ENCODE measurements at regions not wholly inside any gene's neighbourhood (a gene's known extent, or its start where the extent isn't known, plus 50 kb on each side); places are given as distances from the start of the nearest gene placed in this dataset.

- Histone ChIP-seq H3K9me3 (ENCODE audit: low read length) (no peaks in the 10 kb centered on the region), H3K4me1 (ENCODE audit: insufficient read depth, low read length) (no peaks in the 10 kb centered on the region), H3K27me3 (ENCODE audit: insufficient read depth, low read length) (peaks cover 2% of the 10 kb centered on the region)
These were observed 50.7 kb upstream of the ADRA1D start for GRCh38 chr20:4299773-4300172.

DNA sequence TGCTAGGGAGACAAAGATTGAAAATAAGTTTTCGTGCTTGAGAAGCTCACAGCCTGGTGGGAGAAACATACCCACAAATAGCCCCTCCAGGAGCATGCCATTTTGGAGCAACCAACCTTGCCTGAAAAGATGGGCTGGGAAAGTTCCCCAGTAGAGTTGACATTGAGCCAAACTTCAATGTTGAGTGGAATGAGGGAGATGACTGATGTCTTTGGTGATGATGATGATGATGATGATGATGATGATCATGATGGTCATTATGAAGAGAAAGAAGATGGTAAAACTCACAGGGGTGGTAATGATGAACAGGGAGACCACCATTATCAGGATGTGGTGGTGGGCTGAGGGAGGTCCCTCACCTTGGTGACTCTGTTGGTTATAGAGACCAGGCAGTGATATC is 50.1 kb upstream of the ADRA1D start:
- no peak overlapping the region for H2AFZ ChIP-seq (ENCODE audit: low read depth, low read length)
- no peaks in the 10 kb centered on the region for H3K36me3 ChIP-seq (ENCODE audit: insufficient read depth, low read length)
- no peaks in the 10 kb centered on the region for H3K4me1 ChIP-seq (ENCODE audit: insufficient read depth, low read length)
- H3K27me3 ChIP-seq (ENCODE audit: insufficient read depth, low read length) = peaks cover 2% of the 10 kb centered on the region
- H3K9me3 ChIP-seq (ENCODE audit: low read length) = no peaks in the 10 kb centered on the region
- H3K4me3 ChIP-seq (ENCODE audit: low read length) = no peak overlapping the region

More at GRCh38 chr20:4299773-4300172, 50.7 kb upstream of the ADRA1D start:
- no peak overlapping the region for H3K4me3 ChIP-seq (ENCODE audit: low read length)
- H3K36me3 ChIP-seq (ENCODE audit: insufficient read depth, low read length) = no peaks in the 10 kb centered on the region
- H2AFZ ChIP-seq (ENCODE audit: low read depth, low read length) = no peak overlapping the region

Data from neuron (in vitro differentiated cells).